ENCODE measurements at regions not wholly inside any gene's neighbourhood (a gene's known extent, or its start where the extent isn't known, plus 50 kb on each side); places are given as distances from the start of the nearest gene placed in this dataset.

- dilution Hi-C loops (cut with MboI; ENCODE audit: extremely low pct_ligation_motif_present, low sequenced_read_pairs) = no loop called here
- H3K9ac ChIP-seq (replicated peaks; ENCODE audit: extremely low read depth, insufficient read depth, low read length) = no peak overlapping the region
- no peaks in the 10 kb centered on the region for H4K20me1 ChIP-seq (replicated peaks; ENCODE audit: control insufficient read depth, extremely low read depth, insufficient read depth, low read length)
- no peaks in the 10 kb centered on the region for H3K9me1 ChIP-seq (replicated peaks; ENCODE audit: control insufficient read depth, extremely low read depth, insufficient read depth, low read length)
- H2AFZ ChIP-seq (ENCODE audit: low read depth, low read length) = no peak overlapping the region
- H3K36me3 ChIP-seq (ENCODE audit: control insufficient read depth in 2 of 2, extremely low read depth in 1 of 2, insufficient read depth in 2 of 2, low read length in 2 of 2) = no peaks in the 10 kb centered on the region
- no peak overlapping the region for H3K4me3 ChIP-seq (replicated peaks in 1 of 3; ENCODE audit: insufficient read depth in 1 of 3, low read depth in 1 of 3, low read length in 3 of 3)
- H3K27me3 ChIP-seq (ENCODE audit: control insufficient read depth in 2 of 2, insufficient read depth in 2 of 2, low read length in 2 of 2) = no peaks in the 10 kb centered on the region
- no peaks in the 10 kb centered on the region for H3K4me1 ChIP-seq (ENCODE audit: control insufficient read depth, extremely low read depth, insufficient read depth, low read length)
- no peak for TF ChIP-seq POLR2A (IDR thresholded peaks at IDR 0.05; ENCODE audit: low read depth, low read length)
- TF ChIP-seq FOS (IDR thresholded peaks at IDR 0.05; ENCODE audit: borderline replicate concordance, insufficient read depth, low read length) = no peak
- TF ChIP-seq MYC (IDR thresholded peaks at IDR 0.05; ENCODE audit: low read depth, low read length) = no peak
- no peak for TF ChIP-seq CTCF (IDR thresholded peaks at IDR 0.05; ENCODE audit: extremely low read depth in 1 of 2, insufficient read depth in 1 of 2, low read depth in 1 of 2, low read length in 2 of 2)
- TF ChIP-seq EZH2 (IDR thresholded peaks at IDR 0.05; ENCODE audit: borderline replicate concordance, low read depth, low read length, severe bottlenecking) = no peak
- TF ChIP-seq JUN (IDR thresholded peaks at IDR 0.05; ENCODE audit: borderline replicate concordance, insufficient read depth, insufficient read length, low read depth) = no peak
- TF ChIP-seq GATA2 (IDR thresholded peaks at IDR 0.05; ENCODE audit: insufficient read depth, insufficient read length, low read depth, low read length) = no peak
- no peak for TF ChIP-seq POLR2AphosphoS5 (IDR thresholded peaks at IDR 0.05; ENCODE audit: insufficient read depth, low read depth, low read length)
- no peak for TF ChIP-seq MAX (IDR thresholded peaks at IDR 0.05; ENCODE audit: insufficient read depth, insufficient read length)
- ChIA-PET POLR2A (no interaction called here), CTCF (no interaction called here)
- H3K9me3 ChIP-seq (replicated peaks; ENCODE audit: control insufficient read depth, insufficient read depth, low read length) = peaks cover 4% of the 10 kb centered on the region
- no peak overlapping the region for H3K4me2 ChIP-seq (ENCODE audit: insufficient read depth, low read length)
- DNase-seq (ENCODE audit: low read depth, low spot score) (no peak), FAIRE-seq (no peak)
- no peaks in the 10 kb centered on the region for H3K79me2 ChIP-seq (ENCODE audit: control insufficient read depth, insufficient read depth, low read length)
- H3K27ac ChIP-seq (ENCODE audit: insufficient read depth, low read depth, low read length) = no peak overlapping the region
- intact Hi-C loops (cut with micrococcal nuclease) = no loop called here
- BruUV-seq (replicated peaks) = no TSS peak
These were observed 465.0 kb downstream of the AACS start for GRCh38 chr12:125530201-125530600.

Data from endothelial cell of umbilical vein (primary cell).